ENCODE measurements at regions not wholly inside any gene's neighbourhood (a gene's known extent, or its start where the extent isn't known, plus 50 kb on each side); places are given as distances from the start of the nearest gene placed in this dataset.
"Not testable (repeated sequence)": the region's sequence is repeated elsewhere in the genome, so short reads cannot be mapped to it uniquely, and the experiment has no call there.

GRCh38 chr6:783966-784735, 91.2 kb upstream of the EXOC2 start:
- no peak for DNase-seq (ENCODE audit: low read depth in 2 of 3, low spot score in 2 of 3)

GRCh38 chr6:782141-782540, 89.2 kb upstream of the EXOC2 start:
- DNase-seq (ENCODE audit: low read depth in 2 of 3, low spot score in 2 of 3): no peak

- DNase-seq (ENCODE audit: low read depth in 2 of 3, low spot score in 2 of 3): no peak
Measured at GRCh38 chr6:781350-781961, 88.5 kb upstream of the EXOC2 start.

DNA sequence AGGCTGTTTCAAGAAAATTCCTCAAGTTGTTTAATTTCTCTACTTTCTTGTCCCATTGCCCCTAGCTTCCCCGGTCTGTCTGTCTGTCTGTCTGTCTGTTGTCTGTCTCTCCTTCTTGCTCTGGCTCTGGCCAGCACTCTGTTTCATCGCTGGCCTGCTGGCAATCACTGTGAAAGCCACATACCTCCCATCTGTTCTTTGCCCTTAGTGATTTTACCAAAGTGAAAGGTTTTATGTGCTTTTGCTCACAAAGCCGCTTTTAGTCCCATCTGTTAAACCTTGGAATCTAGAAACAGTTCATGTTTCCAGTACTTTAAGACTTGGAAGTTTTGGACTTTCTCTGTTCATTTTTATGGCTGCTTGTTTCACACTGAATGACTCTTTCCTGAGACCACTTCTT, 87.8 kb upstream of the EXOC2 start:
- DNase-seq (ENCODE audit: low read depth in 2 of 3, low spot score in 2 of 3): no peak

GRCh38 chr6:776951-777350, 84.0 kb upstream of the EXOC2 start:
- DNase-seq (ENCODE audit: low read depth in 2 of 3, low spot score in 2 of 3): no peak

GRCh38 chr6:776528-776931, 83.6 kb upstream of the EXOC2 start:
- no peak for DNase-seq (ENCODE audit: low read depth in 2 of 3, low spot score in 2 of 3)

DNA sequence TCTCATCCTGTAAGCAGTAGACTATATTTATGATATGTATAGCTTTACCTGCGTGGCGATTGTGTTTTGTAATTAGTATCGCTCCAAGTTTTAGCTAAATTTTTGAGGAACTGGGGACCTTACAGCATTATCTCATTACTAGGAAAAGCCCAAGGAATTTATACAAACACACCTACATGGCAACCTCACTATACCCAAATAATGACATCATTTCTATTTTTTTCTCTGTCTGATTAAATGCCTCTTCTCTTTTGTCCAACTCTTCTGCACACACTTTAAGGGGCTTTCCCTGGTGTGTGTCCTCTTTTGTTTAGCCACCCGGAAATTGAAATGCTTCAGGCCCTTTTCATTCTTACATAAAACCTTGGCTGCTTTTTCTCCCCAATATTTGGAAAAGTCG, 82.9 kb upstream of the EXOC2 start:
- DNase-seq (ENCODE audit: low read depth in 2 of 3, low spot score in 2 of 3): no peak

DNA sequence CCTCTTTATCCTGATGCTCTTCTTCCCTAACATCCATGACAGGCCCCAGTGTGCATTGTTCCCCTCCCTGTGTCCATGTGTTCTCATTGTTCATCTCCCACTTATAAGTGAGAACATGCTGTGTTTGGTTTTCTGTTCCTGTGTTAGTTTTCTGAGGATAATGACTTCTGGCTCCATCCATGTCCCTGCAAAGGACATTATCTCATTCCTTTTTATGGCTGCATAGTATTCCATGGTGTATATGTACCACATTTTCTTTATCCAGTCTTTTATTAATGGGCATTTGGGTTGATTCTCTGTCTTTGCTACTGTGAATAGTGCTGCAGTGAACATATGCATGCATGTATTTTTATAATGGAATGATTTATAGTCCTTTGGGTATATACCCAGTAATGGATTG, 78.7 kb upstream of the EXOC2 start:
- DNase-seq (ENCODE audit: low read depth in 2 of 3, low spot score in 2 of 3): not testable (repeated sequence)

- no peak for DNase-seq (ENCODE audit: low read depth in 2 of 3, low spot score in 2 of 3)
Measured at GRCh38 chr6:767755-768512, 75.0 kb upstream of the EXOC2 start.

GRCh38 chr6:766625-767024, 73.7 kb upstream of the EXOC2 start:
- no peak for DNase-seq (ENCODE audit: low read depth in 2 of 3, low spot score in 2 of 3)

GRCh38 chr6:761997-762396, 69.1 kb upstream of the EXOC2 start:
- DNase-seq (ENCODE audit: low read depth in 2 of 3, low spot score in 2 of 3): no peak

DNA sequence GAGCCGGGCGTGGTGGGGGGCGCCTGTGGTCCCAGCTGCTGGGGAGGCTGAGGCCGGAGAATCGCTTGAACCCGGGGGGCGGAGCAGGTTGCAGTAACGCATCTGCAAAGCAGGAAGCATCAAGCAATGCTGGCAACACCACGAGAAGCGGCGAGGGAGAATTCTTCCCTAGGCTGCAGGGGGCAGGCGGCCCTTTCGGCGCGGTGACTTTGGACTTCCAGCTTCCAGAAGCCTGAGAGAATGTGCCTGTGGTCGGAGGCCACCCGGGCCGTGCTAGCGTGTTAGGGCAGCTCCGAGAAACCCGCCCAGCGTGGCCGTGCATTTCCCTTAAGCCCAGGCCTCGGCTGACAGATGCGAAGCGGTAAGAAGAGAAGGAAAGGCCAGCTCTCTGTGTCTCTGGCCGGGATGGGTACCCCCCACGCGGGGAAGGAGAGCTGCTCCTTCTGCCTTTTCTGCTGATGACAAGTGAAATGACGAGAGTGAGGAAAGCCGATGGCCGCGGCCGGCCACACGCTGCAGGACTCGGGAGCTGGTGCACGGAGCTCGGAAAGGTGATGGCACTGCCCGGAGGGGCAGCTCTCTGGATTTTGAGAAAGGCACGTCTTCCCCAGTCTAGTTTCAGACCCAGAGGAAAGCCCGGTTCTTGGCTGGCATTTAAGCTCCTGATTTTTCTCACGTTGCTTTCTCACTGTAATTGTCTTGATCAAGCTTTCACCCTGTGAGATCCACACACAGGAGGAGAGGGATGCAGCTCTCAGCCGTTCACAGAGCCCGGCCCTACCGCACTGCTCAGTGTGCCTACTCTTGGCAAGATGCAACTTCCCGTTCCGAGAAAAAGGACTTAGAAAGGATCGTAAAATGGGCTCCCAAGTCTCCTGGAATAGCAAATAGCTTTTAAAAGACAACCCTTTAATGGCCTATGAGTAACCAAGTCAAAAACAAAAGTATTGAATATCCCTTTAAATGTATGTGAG, 68.3 kb upstream of the EXOC2 start:
- DNase-seq (ENCODE audit: low read depth in 2 of 3, low spot score in 2 of 3): no peak

DNA sequence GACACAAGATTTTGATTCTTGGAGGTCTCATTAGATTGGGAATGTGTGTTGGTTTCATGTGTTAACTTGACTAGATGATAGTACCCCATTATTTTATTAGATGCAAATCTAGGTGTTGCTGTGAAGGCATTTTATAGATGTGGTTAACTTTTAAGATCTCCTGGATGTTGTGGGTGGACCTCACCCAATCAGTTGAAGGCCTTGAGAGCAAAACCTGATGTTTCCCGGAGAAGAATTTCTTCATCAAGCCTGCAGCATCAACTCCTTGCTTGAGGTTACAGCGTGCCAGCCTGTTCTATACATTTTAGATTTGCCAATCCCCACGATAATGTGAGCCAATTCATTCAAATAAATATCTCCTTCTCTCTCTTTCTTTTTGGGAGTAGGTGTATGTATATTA, 66.8 kb upstream of the EXOC2 start:
- no peak for DNase-seq (ENCODE audit: low read depth in 2 of 3, low spot score in 2 of 3)

DNA sequence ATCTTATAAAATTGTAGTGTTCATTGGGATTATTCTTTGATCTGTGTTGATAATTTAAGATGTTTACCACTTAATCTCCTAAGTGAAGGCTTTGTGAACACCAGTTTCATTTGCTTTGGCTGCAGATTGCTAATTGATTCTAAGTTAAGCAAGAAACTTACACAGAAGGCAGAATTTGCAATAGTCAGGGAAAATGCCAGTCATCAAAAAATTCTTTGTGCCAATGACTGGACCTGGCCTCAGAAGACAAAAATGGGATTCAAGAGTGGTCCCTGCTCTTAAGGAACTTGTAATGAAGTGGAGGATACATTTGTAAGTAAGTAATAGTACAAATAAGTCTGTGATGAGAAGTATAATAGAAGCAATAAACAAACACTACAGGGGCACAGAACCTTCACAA, 63.3 kb upstream of the EXOC2 start:
- no peak for DNase-seq (ENCODE audit: low read depth in 2 of 3, low spot score in 2 of 3)

GRCh38 chr6:754202-754601, 61.3 kb upstream of the EXOC2 start:
- no peak for DNase-seq (ENCODE audit: low read depth in 2 of 3, low spot score in 2 of 3)

DNA sequence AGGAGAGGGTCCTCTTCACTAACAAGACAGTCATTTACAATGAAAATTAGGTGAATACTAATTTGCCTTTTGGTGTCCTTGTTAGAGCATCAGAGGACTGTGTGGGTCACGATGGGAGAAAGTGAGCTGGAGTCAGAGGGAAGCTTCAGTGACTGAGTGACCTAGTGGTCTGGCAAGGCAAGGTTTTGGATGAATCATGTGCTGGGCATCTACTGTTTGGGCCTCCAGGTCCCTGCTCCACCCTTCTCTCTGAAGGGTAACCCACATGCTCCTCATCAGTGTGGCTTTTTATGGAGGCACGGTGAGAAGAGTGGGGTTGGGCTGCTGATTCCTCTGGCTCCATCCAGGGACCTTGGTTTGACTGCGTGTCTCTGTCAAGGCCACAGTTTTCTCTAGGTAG, 60.5 kb upstream of the EXOC2 start:
- no peak for DNase-seq (ENCODE audit: low read depth in 2 of 3, low spot score in 2 of 3)

GRCh38 chr6:752438-752837, 59.5 kb upstream of the EXOC2 start:
- DNase-seq (ENCODE audit: low read depth in 2 of 3, low spot score in 2 of 3): no peak

DNA sequence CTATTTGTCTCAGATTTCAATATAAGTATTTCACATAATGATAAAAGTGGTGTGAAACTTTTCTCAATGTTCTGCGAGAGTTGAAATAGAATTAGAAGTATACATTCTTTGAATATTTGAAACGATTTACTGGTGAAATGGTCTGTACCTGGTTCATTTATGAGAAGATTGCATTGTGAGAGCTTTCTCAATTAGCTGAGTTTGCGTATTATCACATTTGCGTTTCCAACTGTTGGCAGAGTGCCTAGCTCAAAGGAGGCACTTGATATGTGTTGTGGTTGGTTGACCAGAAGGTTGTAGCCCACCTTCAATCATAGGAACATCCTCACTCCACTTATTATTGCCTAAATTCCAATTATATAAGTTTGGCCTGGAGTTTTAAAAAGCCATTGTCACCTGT, 58.8 kb upstream of the EXOC2 start:
- DNase-seq (ENCODE audit: low read depth in 2 of 3, low spot score in 2 of 3): no peak

- DNase-seq (ENCODE audit: low read depth in 2 of 3, low spot score in 2 of 3): no peak
Measured at GRCh38 chr6:747921-748320, 55.0 kb upstream of the EXOC2 start.

DNA sequence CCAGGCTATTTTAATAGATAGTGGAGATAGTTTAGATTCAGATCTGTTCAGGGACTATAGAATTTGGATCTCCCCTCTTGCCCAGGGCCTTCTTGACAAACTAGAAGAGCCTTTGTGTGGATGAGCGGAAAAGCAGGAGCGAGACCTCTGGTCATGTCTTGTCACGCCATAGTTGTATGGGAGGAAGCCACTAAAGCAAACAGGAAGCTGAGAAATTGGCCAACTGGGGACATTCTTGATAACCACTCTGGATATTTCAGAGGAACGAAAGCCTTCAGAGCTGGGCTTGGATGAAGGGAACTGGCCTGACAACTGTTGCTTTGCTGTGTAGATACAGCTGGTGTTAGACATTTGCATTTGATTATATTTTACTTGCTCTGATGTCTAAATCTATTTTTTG, 54.1 kb upstream of the EXOC2 start:
- DNase-seq (ENCODE audit: low read depth in 2 of 3, low spot score in 2 of 3): no peak

DNA sequence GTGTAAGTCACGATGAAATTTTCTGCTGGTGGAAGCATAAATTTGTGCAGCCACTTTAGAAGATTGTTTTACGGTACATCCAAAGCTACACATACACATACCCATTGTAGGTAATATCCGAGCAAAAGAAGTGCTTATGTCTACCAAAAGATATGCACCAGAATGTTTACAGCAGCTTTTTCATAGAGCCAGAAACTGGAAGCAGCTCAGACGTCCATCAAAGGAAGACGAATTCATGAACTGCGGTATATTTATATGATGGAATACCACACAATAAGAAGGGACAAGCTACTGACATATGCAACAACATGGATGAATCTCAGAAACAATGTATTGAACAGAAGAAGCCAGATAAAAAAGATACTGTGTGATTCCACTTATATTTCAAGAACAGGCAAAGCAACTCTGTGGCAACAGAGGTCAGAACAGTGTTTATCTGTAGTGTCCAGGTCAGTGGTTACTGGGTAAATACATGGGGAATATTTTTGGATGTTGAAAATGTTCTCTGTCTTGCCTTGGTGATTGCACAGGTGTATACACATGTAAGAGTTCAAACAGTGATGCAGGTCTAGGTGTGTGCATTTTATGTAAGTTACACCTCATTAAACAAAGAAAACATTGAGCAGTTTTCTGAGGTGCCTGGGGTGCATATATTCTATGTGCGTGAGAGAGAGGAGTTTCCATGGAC, 51.9 kb upstream of the EXOC2 start:
- DNase-seq (ENCODE audit: low read depth in 2 of 3, low spot score in 2 of 3): no peak
